PC-9 (cell line): ENCODE measurements at regions not wholly inside any gene's neighbourhood (a gene's known extent, or its start where the extent isn't known, plus 50 kb on each side); places are given as distances from the start of the nearest gene placed in this dataset.

Experiments used
- EZH2 ChIP-seq: fragments of 200-600 bp; sonication (generic); IDR thresholded peaks from 2 replicates; pipeline ENCODE4 v1.8.0; 2017; ENCODE audit warnings: antibody characterized with exemption, low read depth
- TF ChIP-seq, protein P1 (sequence below): fragments of 200-600 bp; sonication (generic); conservative IDR thresholded peaks from 2 replicates; pipeline ENCODE4 v1.6.1; 2017; ENCODE audit warnings: mixed run types, antibody characterized with exemption, mild to moderate bottlenecking, moderate library complexity

- TF ChIP-seq, protein P1, sequence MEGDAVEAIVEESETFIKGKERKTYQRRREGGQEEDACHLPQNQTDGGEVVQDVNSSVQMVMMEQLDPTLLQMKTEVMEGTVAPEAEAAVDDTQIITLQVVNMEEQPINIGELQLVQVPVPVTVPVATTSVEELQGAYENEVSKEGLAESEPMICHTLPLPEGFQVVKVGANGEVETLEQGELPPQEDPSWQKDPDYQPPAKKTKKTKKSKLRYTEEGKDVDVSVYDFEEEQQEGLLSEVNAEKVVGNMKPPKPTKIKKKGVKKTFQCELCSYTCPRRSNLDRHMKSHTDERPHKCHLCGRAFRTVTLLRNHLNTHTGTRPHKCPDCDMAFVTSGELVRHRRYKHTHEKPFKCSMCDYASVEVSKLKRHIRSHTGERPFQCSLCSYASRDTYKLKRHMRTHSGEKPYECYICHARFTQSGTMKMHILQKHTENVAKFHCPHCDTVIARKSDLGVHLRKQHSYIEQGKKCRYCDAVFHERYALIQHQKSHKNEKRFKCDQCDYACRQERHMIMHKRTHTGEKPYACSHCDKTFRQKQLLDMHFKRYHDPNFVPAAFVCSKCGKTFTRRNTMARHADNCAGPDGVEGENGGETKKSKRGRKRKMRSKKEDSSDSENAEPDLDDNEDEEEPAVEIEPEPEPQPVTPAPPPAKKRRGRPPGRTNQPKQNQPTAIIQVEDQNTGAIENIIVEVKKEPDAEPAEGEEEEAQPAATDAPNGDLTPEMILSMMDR, result no peak
- TF ChIP-seq EZH2, result no peak
These were observed 54.4 kb upstream of the ZNF337 start for GRCh38 chr20:25750765-25751696.
